Prostate gland (tissue), 2 donors: ENCODE measurements at regions not wholly inside any gene's neighbourhood (a gene's known extent, or its start where the extent isn't known, plus 50 kb on each side); places are given as distances from the start of the nearest gene placed in this dataset.

Experiments used
- POLR2A ChIP-seq: fragments of 450-650 bp; IDR thresholded peaks from one replicate; pipeline ENCODE4 v1.6.1; 2016; ENCODE audit warnings: antibody characterized with exemption, mild to moderate bottlenecking
- POLR2AphosphoS5 ChIP-seq: sonication (generic); formaldehyde crosslinking; IDR thresholded peaks from one replicate; pipeline ENCODE4 v1.6.1; 2017; ENCODE audit warnings: antibody characterized with exemption
- TF ChIP-seq, protein P1 (sequence below), 4 experiments: fragments of 200-600 bp in 2 of 4; fragments of 450-650 bp in 2 of 4; sonication (generic) in 2 of 4; IDR thresholded peaks; 1 replicate in 3 of 4; 2 replicates in 1 of 4; pipeline ENCODE4 v1.5.1; 2016 to 2019; ENCODE audit warnings: antibody characterized with exemption in 4 of 4, mild to moderate bottlenecking in 2 of 4, moderate library complexity in 2 of 4

DNA sequence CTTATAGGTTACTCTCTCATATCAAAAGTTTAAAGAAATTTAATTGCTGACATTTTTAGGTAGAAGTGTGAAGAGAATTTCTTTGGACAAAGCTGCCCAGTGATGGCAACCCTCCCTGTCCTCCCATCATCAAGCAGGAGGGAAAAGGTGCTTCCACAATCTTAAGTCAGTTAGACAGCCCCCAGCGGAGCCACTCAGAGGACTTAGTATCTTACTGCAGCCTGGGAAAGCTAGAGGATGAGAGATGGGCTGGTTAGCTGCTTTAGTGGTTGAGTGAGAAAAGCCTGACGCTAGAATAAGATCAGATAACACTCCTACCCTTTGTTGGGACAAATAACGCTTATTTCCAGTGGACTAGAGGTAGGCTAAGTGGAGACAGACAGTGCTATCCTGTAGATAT, 227.1 kb downstream of the RFPL4B start:
- TF ChIP-seq, protein P1, sequence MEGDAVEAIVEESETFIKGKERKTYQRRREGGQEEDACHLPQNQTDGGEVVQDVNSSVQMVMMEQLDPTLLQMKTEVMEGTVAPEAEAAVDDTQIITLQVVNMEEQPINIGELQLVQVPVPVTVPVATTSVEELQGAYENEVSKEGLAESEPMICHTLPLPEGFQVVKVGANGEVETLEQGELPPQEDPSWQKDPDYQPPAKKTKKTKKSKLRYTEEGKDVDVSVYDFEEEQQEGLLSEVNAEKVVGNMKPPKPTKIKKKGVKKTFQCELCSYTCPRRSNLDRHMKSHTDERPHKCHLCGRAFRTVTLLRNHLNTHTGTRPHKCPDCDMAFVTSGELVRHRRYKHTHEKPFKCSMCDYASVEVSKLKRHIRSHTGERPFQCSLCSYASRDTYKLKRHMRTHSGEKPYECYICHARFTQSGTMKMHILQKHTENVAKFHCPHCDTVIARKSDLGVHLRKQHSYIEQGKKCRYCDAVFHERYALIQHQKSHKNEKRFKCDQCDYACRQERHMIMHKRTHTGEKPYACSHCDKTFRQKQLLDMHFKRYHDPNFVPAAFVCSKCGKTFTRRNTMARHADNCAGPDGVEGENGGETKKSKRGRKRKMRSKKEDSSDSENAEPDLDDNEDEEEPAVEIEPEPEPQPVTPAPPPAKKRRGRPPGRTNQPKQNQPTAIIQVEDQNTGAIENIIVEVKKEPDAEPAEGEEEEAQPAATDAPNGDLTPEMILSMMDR (IDR thresholded peaks at IDR 0.05) = no peak
- TF ChIP-seq POLR2AphosphoS5 = no peak
- no peak for TF ChIP-seq POLR2A
